Chondrocyte (in vitro differentiated cells): ENCODE measurements at regions not wholly inside any gene's neighbourhood (a gene's known extent, or its start where the extent isn't known, plus 50 kb on each side); places are given as distances from the start of the nearest gene placed in this dataset.
"Not testable (repeated sequence)": the region's sequence is repeated elsewhere in the genome, so short reads cannot be mapped to it uniquely, and the experiment has no call there.

Source experiments
- DNase-seq: peaks from one replicate; pipeline ENCODE4 v3.0.0; 2021; ENCODE audit warnings: mixed read lengths, low spot score
- H3K27ac Mint-ChIP-seq: one replicate; pipeline ENCODE4 v1.8.0; 2021; ENCODE audit warnings: mild to moderate bottlenecking, moderate library complexity, mixed read lengths; ENCODE audit not compliant: unreplicated experiment
- H3K27me3 Mint-ChIP-seq: 2 replicates; pipeline ENCODE4 v1.8.0; 2021; ENCODE audit warnings: low read depth, mixed read lengths
- H3K36me3 Mint-ChIP-seq: 2 replicates; pipeline ENCODE4 v1.8.0; 2021; ENCODE audit warnings: low read depth, mixed read lengths
- H3K4me1 Mint-ChIP-seq: 2 replicates; pipeline ENCODE4 v1.8.0; 2021; ENCODE audit warnings: low read depth, mild to moderate bottlenecking, mixed read lengths
- H3K4me3 Mint-ChIP-seq: one replicate; pipeline ENCODE4 v1.8.0; 2021; ENCODE audit warnings: mild to moderate bottlenecking, moderate library complexity, mixed read lengths; ENCODE audit not compliant: unreplicated experiment
- H3K9me3 Mint-ChIP-seq: 2 replicates; pipeline ENCODE4 v1.8.0; 2021; ENCODE audit warnings: low read depth, mixed read lengths
- TF ChIP-seq, protein P1 (sequence below): fragments of 200-600 bp; sonication (generic); IDR thresholded peaks from 2 replicates; pipeline ENCODE4 v1.5.0; 2021; ENCODE audit warnings: antibody characterized with exemption, mild to moderate bottlenecking, moderate library complexity

DNA sequence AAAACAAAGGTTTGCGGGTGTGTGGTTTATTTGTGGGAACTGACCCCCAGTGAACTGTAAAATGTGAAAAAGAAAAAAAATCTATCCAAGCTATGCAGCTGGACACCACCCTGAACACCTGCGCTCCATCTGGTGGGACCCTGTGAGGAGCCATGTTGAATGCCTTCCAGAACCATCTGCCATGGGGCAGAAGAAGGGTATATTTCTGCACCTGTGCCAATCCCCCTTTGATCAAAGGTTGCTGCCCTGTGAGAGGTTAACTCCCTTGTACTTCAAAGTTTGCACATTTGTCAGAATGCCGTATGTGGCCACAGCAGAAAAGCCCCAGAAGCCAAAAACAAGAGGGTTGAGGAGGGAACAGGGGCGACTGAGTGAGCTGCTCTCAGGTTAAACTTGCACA is 148.5 kb upstream of the ALDH1B1 start:
- Mint-ChIP-seq H3K27ac (no peak overlapping the region), H3K36me3 (peaks cover 1% of the 10 kb centered on the region), H3K27me3 (peaks cover 4% of the 10 kb centered on the region), H3K4me3 (no peak overlapping the region), H3K9me3 (peaks cover 7% of the 10 kb centered on the region), H3K4me1 (no peaks in the 10 kb centered on the region)
- DNase-seq: no peak
- TF ChIP-seq, protein P1, sequence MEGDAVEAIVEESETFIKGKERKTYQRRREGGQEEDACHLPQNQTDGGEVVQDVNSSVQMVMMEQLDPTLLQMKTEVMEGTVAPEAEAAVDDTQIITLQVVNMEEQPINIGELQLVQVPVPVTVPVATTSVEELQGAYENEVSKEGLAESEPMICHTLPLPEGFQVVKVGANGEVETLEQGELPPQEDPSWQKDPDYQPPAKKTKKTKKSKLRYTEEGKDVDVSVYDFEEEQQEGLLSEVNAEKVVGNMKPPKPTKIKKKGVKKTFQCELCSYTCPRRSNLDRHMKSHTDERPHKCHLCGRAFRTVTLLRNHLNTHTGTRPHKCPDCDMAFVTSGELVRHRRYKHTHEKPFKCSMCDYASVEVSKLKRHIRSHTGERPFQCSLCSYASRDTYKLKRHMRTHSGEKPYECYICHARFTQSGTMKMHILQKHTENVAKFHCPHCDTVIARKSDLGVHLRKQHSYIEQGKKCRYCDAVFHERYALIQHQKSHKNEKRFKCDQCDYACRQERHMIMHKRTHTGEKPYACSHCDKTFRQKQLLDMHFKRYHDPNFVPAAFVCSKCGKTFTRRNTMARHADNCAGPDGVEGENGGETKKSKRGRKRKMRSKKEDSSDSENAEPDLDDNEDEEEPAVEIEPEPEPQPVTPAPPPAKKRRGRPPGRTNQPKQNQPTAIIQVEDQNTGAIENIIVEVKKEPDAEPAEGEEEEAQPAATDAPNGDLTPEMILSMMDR: no peak

DNA sequence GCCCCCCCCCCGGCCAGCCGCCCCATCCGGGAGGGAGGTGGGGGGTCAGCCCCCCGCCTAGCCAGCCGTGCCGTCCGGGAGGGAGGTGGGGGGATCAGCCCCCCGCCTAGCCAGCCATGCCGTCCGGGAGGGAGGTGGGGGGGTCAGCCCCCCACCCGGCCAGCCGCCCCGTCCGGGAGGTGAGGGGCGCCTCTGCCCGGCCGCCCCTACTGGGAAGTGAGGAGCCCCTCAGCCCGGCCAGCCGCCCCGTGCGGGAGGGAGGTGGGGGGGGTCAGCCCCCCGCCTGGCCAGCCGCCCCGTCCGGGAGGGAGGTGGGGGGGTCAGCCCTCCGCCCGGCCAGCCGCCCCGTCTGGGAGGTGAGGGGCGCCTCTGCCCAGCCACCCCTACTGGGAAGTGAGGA is 150.4 kb upstream of the ALDH1B1 start:
- not testable (repeated sequence) for H3K36me3 Mint-ChIP-seq, H3K4me1 Mint-ChIP-seq, H3K27ac Mint-ChIP-seq, H3K9me3 Mint-ChIP-seq, DNase-seq, H3K4me3 Mint-ChIP-seq, H3K27me3 Mint-ChIP-seq

DNA sequence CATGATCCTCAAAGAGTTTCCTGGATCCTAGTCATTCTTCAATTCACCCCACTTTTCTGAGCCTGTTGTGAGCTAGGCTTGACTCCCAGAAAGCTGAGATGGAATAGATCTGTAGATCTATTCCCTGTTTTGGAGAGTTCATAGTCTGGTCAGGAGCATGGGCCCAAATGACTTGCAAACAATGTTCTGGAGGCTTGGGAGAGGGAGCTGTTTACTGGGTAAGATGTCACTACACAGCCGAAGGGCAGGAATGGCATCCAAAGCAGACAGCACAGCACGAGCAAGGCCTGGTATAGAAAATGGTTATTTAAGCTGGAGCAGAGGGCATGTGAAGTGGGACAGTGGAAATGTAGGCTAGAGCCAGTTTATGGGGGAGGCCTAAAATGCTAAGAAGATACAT is 152.5 kb upstream of the ALDH1B1 start:
- H3K36me3 Mint-ChIP-seq: peaks cover 5% of the 10 kb centered on the region
- H3K27me3 Mint-ChIP-seq: peaks cover 9% of the 10 kb centered on the region
- no peak for DNase-seq
- H3K27ac Mint-ChIP-seq: no peak overlapping the region
- TF ChIP-seq, protein P1: no peak
- H3K9me3 Mint-ChIP-seq: peaks cover 6% of the 10 kb centered on the region
- H3K4me3 Mint-ChIP-seq: no peak overlapping the region
- H3K4me1 Mint-ChIP-seq: no peaks in the 10 kb centered on the region

DNA sequence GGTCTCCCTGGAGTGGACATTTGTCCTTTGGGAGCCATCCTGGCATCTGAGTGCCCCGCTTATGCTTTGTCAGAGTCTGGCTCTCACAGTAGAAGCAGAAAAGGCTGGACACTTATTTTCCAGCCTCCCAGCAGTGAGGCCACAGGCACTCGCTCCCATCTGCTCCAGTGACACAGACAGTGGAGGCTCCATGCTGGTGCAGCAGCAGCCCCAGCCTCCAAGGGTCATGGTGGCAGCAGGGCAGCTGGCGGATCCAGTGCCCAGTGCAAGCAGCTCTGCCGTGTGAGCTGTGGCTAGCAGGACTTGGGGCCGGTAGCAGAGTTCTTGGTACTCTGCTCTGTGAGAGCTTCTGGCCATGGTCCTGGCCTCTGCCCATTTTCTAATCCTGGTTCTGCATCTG is 157.3 kb upstream of the ALDH1B1 start:
- TF ChIP-seq, protein P1: no peak
- no peak overlapping the region for H3K27ac Mint-ChIP-seq
- H3K36me3 Mint-ChIP-seq: peaks cover 5% of the 10 kb centered on the region
- peaks cover 6% of the 10 kb centered on the region for H3K27me3 Mint-ChIP-seq
- peaks cover 6% of the 10 kb centered on the region for H3K9me3 Mint-ChIP-seq
- H3K4me3 Mint-ChIP-seq: no peak overlapping the region
- H3K4me1 Mint-ChIP-seq: no peaks in the 10 kb centered on the region
- no peak for DNase-seq

DNA sequence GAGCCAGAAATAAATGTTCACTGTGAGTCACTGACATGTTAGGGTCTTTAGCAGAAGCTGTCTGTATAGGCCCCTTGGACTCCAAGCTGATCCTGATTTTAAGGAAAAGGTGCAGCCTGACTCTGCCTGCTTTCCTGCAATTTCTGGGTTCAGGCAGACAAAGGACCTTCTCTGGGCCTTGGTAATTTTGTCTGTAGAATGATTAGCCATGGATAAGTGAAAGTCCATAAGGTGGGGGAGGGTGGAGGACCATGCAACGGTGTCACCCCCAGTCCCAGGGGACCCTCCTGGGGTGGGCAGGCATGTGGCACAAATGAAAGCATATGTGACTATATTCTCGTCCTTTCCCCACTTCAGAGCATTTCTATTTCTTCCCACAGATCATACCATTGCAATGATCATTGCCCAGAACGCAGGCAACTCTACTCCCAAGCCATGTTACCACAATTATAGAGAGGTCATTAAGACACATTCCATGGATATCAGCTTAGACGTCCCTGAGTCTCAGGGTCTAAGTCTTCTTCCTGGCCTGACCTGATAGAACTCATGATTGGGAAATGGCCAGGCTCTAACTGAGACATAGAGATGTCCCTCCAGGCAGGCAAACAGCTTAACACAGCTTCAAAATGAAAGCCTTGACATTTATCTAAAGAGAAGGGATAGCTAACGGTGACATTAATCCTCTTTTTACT is 157.9 kb upstream of the ALDH1B1 start:
- no peak for DNase-seq
- Mint-ChIP-seq H3K4me3 (no peak overlapping the region), H3K27me3 (peaks cover 6% of the 10 kb centered on the region), H3K4me1 (peaks cover 2% of the 10 kb centered on the region), H3K27ac (no peak overlapping the region), H3K9me3 (peaks cover 6% of the 10 kb centered on the region), H3K36me3 (peaks cover 5% of the 10 kb centered on the region)
- TF ChIP-seq, protein P1: no peak

DNA sequence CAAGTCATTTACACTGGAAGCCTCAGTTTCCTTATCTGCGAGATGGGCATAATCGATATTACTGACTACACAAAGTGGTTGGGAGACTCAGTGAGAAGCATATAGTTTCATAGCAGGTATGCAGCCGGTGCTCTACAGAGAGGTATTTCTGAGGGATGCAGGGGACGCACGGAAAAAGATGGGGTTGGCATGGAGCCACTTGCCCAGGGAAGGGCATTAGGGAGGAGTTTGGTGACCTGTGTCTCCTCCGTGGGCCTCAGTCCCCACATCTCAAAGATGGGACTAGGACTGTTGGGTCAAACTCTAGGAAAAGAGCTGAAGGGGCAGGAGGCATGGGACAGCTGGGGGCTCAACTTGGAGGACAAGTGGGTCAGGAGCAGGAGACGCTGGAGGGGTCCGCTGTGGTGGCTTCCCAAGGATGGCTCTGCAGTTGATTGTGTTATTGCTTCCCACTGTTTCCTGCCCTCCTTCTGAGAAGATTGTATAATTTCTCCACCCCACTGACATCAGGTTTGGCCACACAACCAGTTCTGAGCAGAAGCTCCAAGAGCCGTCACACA is 158.6 kb upstream of the ALDH1B1 start:
- Mint-ChIP-seq H3K4me1 (peaks cover 6% of the 10 kb centered on the region), H3K4me3 (no peak overlapping the region), H3K27me3 (peaks cover 6% of the 10 kb centered on the region), H3K27ac (no peak overlapping the region), H3K36me3 (peaks cover 2% of the 10 kb centered on the region), H3K9me3 (peaks cover 1% of the 10 kb centered on the region)
- TF ChIP-seq, protein P1: no peak
- no peak for DNase-seq
